Lower lobe of right lung (tissue), 2 donors: ENCODE measurements at regions not wholly inside any gene's neighbourhood (a gene's known extent, or its start where the extent isn't known, plus 50 kb on each side); places are given as distances from the start of the nearest gene placed in this dataset.

Experiments used
- ATAC-seq, 2 donors: fragments of 200-7000 bp; cut with Tn5 transposase; one replicate each; pipeline ENCODE4 v1.9.1; 2020 to 2022; ENCODE audit warnings: mild to moderate bottlenecking in 2 of 2, moderate library complexity in 2 of 2
- DNase-seq: peaks from one replicate; pipeline ENCODE4 v3.0.0-alpha.2; 2020
- H3K27ac ChIP-seq: fragments of 200-600 bp; one replicate; pipeline ENCODE4 v1.8.0; 2022
- H3K27me3 ChIP-seq: fragments of 200-600 bp; one replicate; pipeline ENCODE4 v1.8.0; 2022; ENCODE audit warnings: low read depth
- H3K36me3 ChIP-seq: fragments of 200-600 bp; one replicate; pipeline ENCODE4 v1.8.0; 2022; ENCODE audit warnings: mild to moderate bottlenecking
- H3K4me1 ChIP-seq: fragments of 200-600 bp; one replicate; pipeline ENCODE4 v1.8.0; 2022
- H3K4me3 ChIP-seq: fragments of 200-600 bp; one replicate; pipeline ENCODE4 v1.8.0; 2022; ENCODE audit warnings: mild to moderate bottlenecking
- H3K9me3 ChIP-seq: fragments of 200-600 bp; one replicate; pipeline ENCODE4 v1.8.0; 2022
- intact Hi-C: fragments of 100-400 bp; cut with DNase I; formaldehyde crosslinking; loops from one replicate; pipeline ENCODE4 v1.11.0; 2022
- TF ChIP-seq, protein P1 (sequence below): fragments of 200-600 bp; IDR thresholded peaks from one replicate; pipeline ENCODE4 v1.8.0; 2022; ENCODE audit warnings: antibody characterized with exemption, mild to moderate bottlenecking
- donor health status: DM: no; HTN: yes; CAD: no; lungs with severe emphysema.

GRCh38 chr2:67065046-67065445, 332.1 kb upstream of the ETAA1 start:
- Histone ChIP-seq H3K4me1 (no peaks in the 10 kb centered on the region), H3K27me3 (no peaks in the 10 kb centered on the region), H3K36me3 (no peaks in the 10 kb centered on the region), H3K4me3 (no peak overlapping the region), H3K27ac (peak overlapping the region; percentile 18), H3K9me3 (no peaks in the 10 kb centered on the region)
- intact Hi-C loops: no loop called here
- DNase-seq (no peak), ATAC-seq (peak in 1 of 2 donors; percentile 50)
- TF ChIP-seq, protein P1, sequence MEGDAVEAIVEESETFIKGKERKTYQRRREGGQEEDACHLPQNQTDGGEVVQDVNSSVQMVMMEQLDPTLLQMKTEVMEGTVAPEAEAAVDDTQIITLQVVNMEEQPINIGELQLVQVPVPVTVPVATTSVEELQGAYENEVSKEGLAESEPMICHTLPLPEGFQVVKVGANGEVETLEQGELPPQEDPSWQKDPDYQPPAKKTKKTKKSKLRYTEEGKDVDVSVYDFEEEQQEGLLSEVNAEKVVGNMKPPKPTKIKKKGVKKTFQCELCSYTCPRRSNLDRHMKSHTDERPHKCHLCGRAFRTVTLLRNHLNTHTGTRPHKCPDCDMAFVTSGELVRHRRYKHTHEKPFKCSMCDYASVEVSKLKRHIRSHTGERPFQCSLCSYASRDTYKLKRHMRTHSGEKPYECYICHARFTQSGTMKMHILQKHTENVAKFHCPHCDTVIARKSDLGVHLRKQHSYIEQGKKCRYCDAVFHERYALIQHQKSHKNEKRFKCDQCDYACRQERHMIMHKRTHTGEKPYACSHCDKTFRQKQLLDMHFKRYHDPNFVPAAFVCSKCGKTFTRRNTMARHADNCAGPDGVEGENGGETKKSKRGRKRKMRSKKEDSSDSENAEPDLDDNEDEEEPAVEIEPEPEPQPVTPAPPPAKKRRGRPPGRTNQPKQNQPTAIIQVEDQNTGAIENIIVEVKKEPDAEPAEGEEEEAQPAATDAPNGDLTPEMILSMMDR: no peak

GRCh38 chr2:67066782-67067181, 330.4 kb upstream of the ETAA1 start:
- no peaks in the 10 kb centered on the region for H3K27me3 ChIP-seq
- TF ChIP-seq, protein P1: no peak
- H3K36me3 ChIP-seq: no peaks in the 10 kb centered on the region
- H3K4me1 ChIP-seq: no peaks in the 10 kb centered on the region
- H3K27ac ChIP-seq: no peak overlapping the region
- no peaks in the 10 kb centered on the region for H3K9me3 ChIP-seq
- no peak for DNase-seq
- intact Hi-C loops: no loop called here
- ATAC-seq: no peak
- no peak overlapping the region for H3K4me3 ChIP-seq

GRCh38 chr2:67067656-67068055, 329.5 kb upstream of the ETAA1 start:
- intact Hi-C loops: no loop called here
- no peak for ATAC-seq
- H3K4me1 ChIP-seq: no peaks in the 10 kb centered on the region
- H3K27me3 ChIP-seq: no peaks in the 10 kb centered on the region
- H3K36me3 ChIP-seq: no peaks in the 10 kb centered on the region
- no peaks in the 10 kb centered on the region for H3K9me3 ChIP-seq
- H3K4me3 ChIP-seq: no peak overlapping the region
- TF ChIP-seq, protein P1: no peak
- DNase-seq: no peak
- no peak overlapping the region for H3K27ac ChIP-seq

GRCh38 chr2:67070826-67071225, 326.3 kb upstream of the ETAA1 start:
- intact Hi-C loops: no loop called here
- TF ChIP-seq, protein P1: no peak
- H3K27me3 ChIP-seq: no peaks in the 10 kb centered on the region
- H3K27ac ChIP-seq: no peak overlapping the region
- ATAC-seq: no peak
- H3K36me3 ChIP-seq: no peaks in the 10 kb centered on the region
- H3K4me3 ChIP-seq: no peak overlapping the region
- DNase-seq: no peak
- no peaks in the 10 kb centered on the region for H3K4me1 ChIP-seq
- no peaks in the 10 kb centered on the region for H3K9me3 ChIP-seq

DNA sequence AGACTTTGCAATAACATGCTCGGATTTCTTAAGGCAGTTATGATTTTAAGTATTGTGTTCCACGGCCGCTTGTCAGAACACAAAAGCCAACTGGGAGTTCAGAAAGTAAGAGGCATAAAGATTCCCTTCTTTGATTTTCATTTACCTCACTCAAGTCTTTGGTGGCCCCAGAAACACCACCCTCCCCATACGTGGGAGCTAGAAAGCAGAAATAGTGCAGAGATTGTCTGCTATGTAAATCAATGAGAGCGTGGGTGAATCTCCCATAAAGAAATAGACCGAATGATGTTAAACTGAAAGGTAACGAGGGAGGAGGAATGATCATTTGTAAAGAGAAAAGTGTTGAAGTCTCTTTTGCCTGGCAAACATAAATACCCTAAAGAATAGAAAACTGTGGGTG, 322.1 kb upstream of the ETAA1 start:
- TF ChIP-seq, protein P1: no peak
- H3K4me3 ChIP-seq: no peak overlapping the region
- ATAC-seq (no peak), DNase-seq (no peak)
- H3K27me3 ChIP-seq: no peaks in the 10 kb centered on the region
- no peak overlapping the region for H3K27ac ChIP-seq
- H3K36me3 ChIP-seq: no peaks in the 10 kb centered on the region
- H3K4me1 ChIP-seq: no peaks in the 10 kb centered on the region
- intact Hi-C loops: no loop called here
- no peaks in the 10 kb centered on the region for H3K9me3 ChIP-seq
